A673 (cell line): ENCODE measurements at regions not wholly inside any gene's neighbourhood (a gene's known extent, or its start where the extent isn't known, plus 50 kb on each side); places are given as distances from the start of the nearest gene placed in this dataset.

Source experiments
- CTCF ChIP-seq: fragments of 300-800, 200-600 bp; sonication (generic); conservative IDR thresholded peaks from 2 replicates; pipeline ENCODE4 v1.5.1; 2017; ENCODE audit warnings: low read depth, mild to moderate bottlenecking, antibody characterized with exemption, low read length, moderate library complexity, mixed read lengths
- EZH2 ChIP-seq: fragments of 200-600 bp; sonication (generic); IDR thresholded peaks from 2 replicates; pipeline ENCODE4 v1.6.1; 2017; ENCODE audit warnings: borderline replicate concordance, low read depth, mild to moderate bottlenecking, mixed read lengths, antibody characterized with exemption, low read length; ENCODE audit not compliant: poor library complexity, severe bottlenecking

GRCh38 chr13:64488731-64489130 lies 2741.4 kb downstream of the PCDH9 start:
- TF ChIP-seq CTCF (no peak), EZH2 (no peak)
